ENCODE measurements at regions not wholly inside any gene's neighbourhood (a gene's known extent, or its start where the extent isn't known, plus 50 kb on each side); places are given as distances from the start of the nearest gene placed in this dataset.

DNA sequence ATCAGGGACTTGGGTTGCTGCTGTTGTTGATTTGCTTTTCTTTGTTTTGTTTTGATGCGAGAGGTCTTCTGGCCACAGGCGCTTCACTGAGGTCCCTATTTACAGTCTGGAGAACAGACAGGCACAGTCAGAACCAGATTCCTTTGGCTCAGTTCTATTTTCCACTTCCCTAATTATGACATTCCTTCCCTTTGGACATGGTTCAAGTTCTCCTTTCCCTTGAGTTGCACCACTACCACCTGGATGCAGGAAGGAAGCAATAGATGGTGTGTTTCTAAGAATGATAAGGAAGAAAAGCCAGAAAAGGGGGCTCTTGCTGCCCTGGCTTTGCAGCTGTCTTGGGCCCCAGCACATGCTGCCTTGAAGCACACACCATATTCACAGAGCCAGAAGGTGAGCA, 160.6 kb downstream of the MAF start:
- no peak overlapping the region for H2BK15ac ChIP-seq (ENCODE audit: low read depth, poor library complexity, severe bottlenecking)
- WGBS, result 100% methylated on average over 2 of the region's 2 CpGs
- no peak overlapping the region for H3K18ac ChIP-seq (ENCODE audit: low read depth in 1 of 2, low read length in 2 of 2)
- no peak overlapping the region for H2AFZ ChIP-seq (ENCODE audit: low read depth, low read length)
- no peak overlapping the region for H3K4me2 ChIP-seq (ENCODE audit: low read length, poor library complexity, severe bottlenecking)
- no peak overlapping the region for H3K9ac ChIP-seq (ENCODE audit: low read length)
- H2BK5ac ChIP-seq (ENCODE audit: low read depth, low read length, poor library complexity, severe bottlenecking), result no peak overlapping the region
- peak overlapping the region; percentile 50 for H2AK5ac ChIP-seq (ENCODE audit: low read length, severe bottlenecking)
- no peak overlapping the region for H2BK12ac ChIP-seq (ENCODE audit: low read length in 2 of 2)
- no peak overlapping the region for H4K8ac ChIP-seq (ENCODE audit: low read length)
- no peak for DNase-seq
- no peak overlapping the region for H3K27ac ChIP-seq (ENCODE audit: low read length, poor library complexity, severe bottlenecking)
- no peak overlapping the region for H3K23ac ChIP-seq (ENCODE audit: low read length in 2 of 2)
- no peak overlapping the region for H3K4ac ChIP-seq (ENCODE audit: low read depth in 1 of 2, low read length in 2 of 2)
- H3K36me3 ChIP-seq (ENCODE audit: control insufficient read depth in 1 of 2, insufficient read depth in 2 of 2, low read depth in 1 of 2, low read length in 2 of 2), result no peaks in the 10 kb centered on the region
- peaks cover 17% of the 10 kb centered on the region for H3K4me1 ChIP-seq (ENCODE audit: control insufficient read depth, insufficient read depth, low read depth, low read length)
- no peak overlapping the region for H2BK120ac ChIP-seq (ENCODE audit: low read depth, low read length)
- H3K79me1 ChIP-seq (replicated peaks; ENCODE audit: low read length, poor library complexity, severe bottlenecking), result no peaks in the 10 kb centered on the region
- no peaks in the 10 kb centered on the region for H3K9me3 ChIP-seq (ENCODE audit: control insufficient read depth, low read length)
- H3K4me3 ChIP-seq (ENCODE audit: insufficient read depth in 1 of 2, low read depth in 1 of 2, low read length in 2 of 2), result no peak overlapping the region
- peaks cover 0 to 4% of the 10 kb centered on the region in 2 experiments for H3K27me3 ChIP-seq (ENCODE audit: control insufficient read depth in 1 of 2, insufficient read depth in 1 of 2, low read length in 2 of 2)
- H3K14ac ChIP-seq (ENCODE audit: low read length in 2 of 2), result no peak overlapping the region
- no peak overlapping the region for H4K91ac ChIP-seq (ENCODE audit: low read length)

- Histone ChIP-seq H3K4me1 (ENCODE audit: control insufficient read depth, insufficient read depth, low read depth, low read length) (peaks cover 17% of the 10 kb centered on the region), H3K27me3 (ENCODE audit: control insufficient read depth in 1 of 2, insufficient read depth in 1 of 2, low read length in 2 of 2) (peaks cover 0 to 4% of the 10 kb centered on the region in 2 experiments), H3K9me3 (ENCODE audit: control insufficient read depth, low read length) (no peaks in the 10 kb centered on the region), H2BK15ac (ENCODE audit: low read depth, poor library complexity, severe bottlenecking) (no peak overlapping the region), H3K79me1 (replicated peaks; ENCODE audit: low read length, poor library complexity, severe bottlenecking) (no peaks in the 10 kb centered on the region), H3K4ac (ENCODE audit: low read depth in 1 of 2, low read length in 2 of 2) (no peak overlapping the region), H3K23ac (ENCODE audit: low read length in 2 of 2) (no peak overlapping the region), H4K8ac (ENCODE audit: low read length) (no peak overlapping the region), H2BK12ac (ENCODE audit: low read length in 2 of 2) (no peak overlapping the region), H2BK5ac (ENCODE audit: low read depth, low read length, poor library complexity, severe bottlenecking) (peak overlapping the region; percentile 58), H3K27ac (ENCODE audit: low read length, poor library complexity, severe bottlenecking) (peak overlapping the region; percentile 75), H2AFZ (ENCODE audit: low read depth, low read length) (no peak overlapping the region), H4K91ac (ENCODE audit: low read length) (no peak overlapping the region), H3K4me3 (ENCODE audit: insufficient read depth in 1 of 2, low read depth in 1 of 2, low read length in 2 of 2) (no peak overlapping the region), H3K18ac (ENCODE audit: low read depth in 1 of 2, low read length in 2 of 2) (no peak overlapping the region), H2BK120ac (ENCODE audit: low read depth, low read length) (no peak overlapping the region), H3K36me3 (ENCODE audit: control insufficient read depth in 1 of 2, insufficient read depth in 2 of 2, low read depth in 1 of 2, low read length in 2 of 2) (no peaks in the 10 kb centered on the region), H3K4me2 (ENCODE audit: low read length, poor library complexity, severe bottlenecking) (peak overlapping the region; percentile 13), H2AK5ac (ENCODE audit: low read length, severe bottlenecking) (peak overlapping the region; percentile 47), H3K9ac (ENCODE audit: low read length) (no peak overlapping the region), H3K14ac (ENCODE audit: low read length in 2 of 2) (no peak overlapping the region)
- no peak for DNase-seq
- WGBS, result 80% methylated on average over 31 of the region's 31 CpGs
Measured at GRCh38 chr16:79437764-79438751, 162.5 kb downstream of the MAF start.

- peaks cover 0 to 4% of the 10 kb centered on the region in 2 experiments for H3K27me3 ChIP-seq (ENCODE audit: control insufficient read depth in 1 of 2, insufficient read depth in 1 of 2, low read length in 2 of 2)
- no peak overlapping the region for H4K8ac ChIP-seq (ENCODE audit: low read length)
- H2BK5ac ChIP-seq (ENCODE audit: low read depth, low read length, poor library complexity, severe bottlenecking), result no peak overlapping the region
- H3K14ac ChIP-seq (ENCODE audit: low read length in 2 of 2), result no peak overlapping the region
- no peak overlapping the region for H3K4ac ChIP-seq (ENCODE audit: low read depth in 1 of 2, low read length in 2 of 2)
- H3K9ac ChIP-seq (ENCODE audit: low read length), result no peak overlapping the region
- no peak overlapping the region for H2BK120ac ChIP-seq (ENCODE audit: low read depth, low read length)
- no peak overlapping the region for H2BK15ac ChIP-seq (ENCODE audit: low read depth, poor library complexity, severe bottlenecking)
- no peak overlapping the region for H4K91ac ChIP-seq (ENCODE audit: low read length)
- H3K18ac ChIP-seq (ENCODE audit: low read depth in 1 of 2, low read length in 2 of 2), result no peak overlapping the region
- H3K9me3 ChIP-seq (ENCODE audit: control insufficient read depth, low read length), result no peaks in the 10 kb centered on the region
- H3K36me3 ChIP-seq (ENCODE audit: control insufficient read depth in 1 of 2, insufficient read depth in 2 of 2, low read depth in 1 of 2, low read length in 2 of 2), result no peaks in the 10 kb centered on the region
- peaks cover 17% of the 10 kb centered on the region for H3K4me1 ChIP-seq (ENCODE audit: control insufficient read depth, insufficient read depth, low read depth, low read length)
- no peak overlapping the region for H3K23ac ChIP-seq (ENCODE audit: low read length in 2 of 2)
- H3K4me3 ChIP-seq (ENCODE audit: insufficient read depth in 1 of 2, low read depth in 1 of 2, low read length in 2 of 2), result no peak overlapping the region
- H3K4me2 ChIP-seq (ENCODE audit: low read length, poor library complexity, severe bottlenecking), result no peak overlapping the region
- no peak overlapping the region for H2AFZ ChIP-seq (ENCODE audit: low read depth, low read length)
- H2AK5ac ChIP-seq (ENCODE audit: low read length, severe bottlenecking), result peak overlapping the region; percentile 82
- H3K79me1 ChIP-seq (replicated peaks; ENCODE audit: low read length, poor library complexity, severe bottlenecking), result no peaks in the 10 kb centered on the region
- 82% methylated on average over 5 of the region's 5 CpGs for whole genome bisulfite sequencing
- DNase-seq, result no peak
- peak overlapping the region; percentile 75 for H3K27ac ChIP-seq (ENCODE audit: low read length, poor library complexity, severe bottlenecking)
- no peak overlapping the region for H2BK12ac ChIP-seq (ENCODE audit: low read length in 2 of 2)
Measured at GRCh38 chr16:79436885-79437284, 163.7 kb downstream of the MAF start.

DNA sequence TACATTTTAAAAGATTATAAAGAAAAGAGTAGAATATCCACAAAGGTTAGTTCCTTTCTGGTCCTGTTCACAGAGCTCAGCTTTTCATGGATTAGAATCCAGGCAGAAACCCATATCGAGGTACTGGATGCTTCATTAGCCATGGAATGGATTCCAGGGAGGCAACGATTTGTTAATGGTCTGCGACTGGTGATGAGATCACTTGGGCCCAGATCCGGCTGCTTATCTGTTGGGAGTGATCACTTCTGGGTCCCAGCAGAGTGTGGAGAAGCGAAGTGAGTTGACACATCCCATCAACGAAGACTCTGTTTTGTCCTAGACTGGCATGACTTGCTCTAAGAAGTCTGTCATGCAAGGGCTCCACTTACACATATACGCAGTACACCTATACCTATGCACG, 165.8 kb downstream of the MAF start:
- no peak for DNase-seq
- Histone ChIP-seq H3K27me3 (ENCODE audit: control insufficient read depth in 1 of 2, insufficient read depth in 1 of 2, low read length in 2 of 2) (peaks cover 0 to 18% of the 10 kb centered on the region in 2 experiments), H2AK5ac (ENCODE audit: low read length, severe bottlenecking) (no peak overlapping the region), H3K14ac (ENCODE audit: low read length in 2 of 2) (no peak overlapping the region), H3K4me3 (ENCODE audit: insufficient read depth in 1 of 2, low read depth in 1 of 2, low read length in 2 of 2) (no peak overlapping the region), H3K27ac (ENCODE audit: low read length, poor library complexity, severe bottlenecking) (peak overlapping the region; percentile 59), H2BK15ac (ENCODE audit: low read depth, poor library complexity, severe bottlenecking) (no peak overlapping the region), H3K79me1 (replicated peaks; ENCODE audit: low read length, poor library complexity, severe bottlenecking) (no peaks in the 10 kb centered on the region), H3K9ac (ENCODE audit: low read length) (no peak overlapping the region), H3K18ac (ENCODE audit: low read depth in 1 of 2, low read length in 2 of 2) (no peak overlapping the region), H2BK120ac (ENCODE audit: low read depth, low read length) (no peak overlapping the region), H3K4me1 (ENCODE audit: control insufficient read depth, insufficient read depth, low read depth, low read length) (peaks cover 16% of the 10 kb centered on the region), H3K36me3 (ENCODE audit: control insufficient read depth in 1 of 2, insufficient read depth in 2 of 2, low read depth in 1 of 2, low read length in 2 of 2) (no peaks in the 10 kb centered on the region), H3K4me2 (ENCODE audit: low read length, poor library complexity, severe bottlenecking) (no peak overlapping the region), H2AFZ (ENCODE audit: low read depth, low read length) (no peak overlapping the region), H2BK5ac (ENCODE audit: low read depth, low read length, poor library complexity, severe bottlenecking) (peak overlapping the region; percentile 2), H3K23ac (ENCODE audit: low read length in 2 of 2) (no peak overlapping the region), H4K91ac (ENCODE audit: low read length) (no peak overlapping the region), H4K8ac (ENCODE audit: low read length) (no peak overlapping the region), H2BK12ac (ENCODE audit: low read length in 2 of 2) (no peak overlapping the region), H3K4ac (ENCODE audit: low read depth in 1 of 2, low read length in 2 of 2) (no peak overlapping the region), H3K9me3 (ENCODE audit: control insufficient read depth, low read length) (no peaks in the 10 kb centered on the region)
- 74% methylated on average over 8 of the region's 8 CpGs for WGBS
